SK-N-SH (cell line): ENCODE measurements at regions not wholly inside any gene's neighbourhood (a gene's known extent, or its start where the extent isn't known, plus 50 kb on each side); places are given as distances from the start of the nearest gene placed in this dataset.

Source experiments
- CTCF ChIP-seq: fragments of 200-600 bp; sonication (generic); IDR thresholded peaks from 2 replicates; pipeline ENCODE4 v1.6.1; 2017; ENCODE audit warnings: antibody characterized with exemption, mild to moderate bottlenecking, moderate library complexity
- EZH2phosphoT487 ChIP-seq: fragments of 200-600 bp; sonication (generic); IDR thresholded peaks from 2 replicates; pipeline ENCODE4 v1.6.1; 2017; ENCODE audit warnings: low read depth, mixed run types, mild to moderate bottlenecking, antibody characterized with exemption, moderate library complexity, borderline replicate concordance
- FOSL2 ChIP-seq: IDR thresholded peaks from 2 replicates; pipeline ENCODE4 v1.4.0; 2012; ENCODE audit warnings: low read depth, mild to moderate bottlenecking, moderate library complexity, borderline replicate concordance
- GABPA ChIP-seq: IDR thresholded peaks from 2 replicates; pipeline ENCODE4 v1.4.0; 2012; ENCODE audit warnings: low read depth, mild to moderate bottlenecking
- JUND ChIP-seq: IDR thresholded peaks from 2 replicates; pipeline ENCODE4 v1.4.0; 2012
- POLR2AphosphoS5 ChIP-seq: IDR thresholded peaks from 2 replicates; pipeline ENCODE4 v1.6.1; 2012; ENCODE audit warnings: low read depth, low read length
- REST ChIP-seq: IDR thresholded peaks from 2 replicates; pipeline ENCODE4 v1.6.1; 2012; ENCODE audit warnings: mild to moderate bottlenecking, low read depth, low read length, moderate library complexity
- TEAD4 ChIP-seq: IDR thresholded peaks from 2 replicates; pipeline ENCODE4 v1.4.0; 2012; ENCODE audit warnings: mild to moderate bottlenecking, borderline replicate concordance; ENCODE audit not compliant: insufficient read depth
- USF1 ChIP-seq: IDR thresholded peaks from 2 replicates; pipeline ENCODE4 v1.4.0; 2012; ENCODE audit warnings: low read depth, borderline replicate concordance

GRCh38 chr12:73486256-73486655, 1051.4 kb upstream of the ATXN7L3B start:
- no peak for TF ChIP-seq REST
- no peak for TF ChIP-seq CTCF
- TF ChIP-seq JUND = no peak
- no peak for TF ChIP-seq USF1
- TF ChIP-seq EZH2phosphoT487 = no peak
- no peak for TF ChIP-seq GABPA
- no peak for TF ChIP-seq FOSL2
- no peak for TF ChIP-seq TEAD4
- no peak for TF ChIP-seq POLR2AphosphoS5
